Lower leg skin (tissue), 3 donors: ENCODE measurements at regions not wholly inside any gene's neighbourhood (a gene's known extent, or its start where the extent isn't known, plus 50 kb on each side); places are given as distances from the start of the nearest gene placed in this dataset.

ENCODE experiments used
- CTCF ChIP-seq, 3 donors: fragments of 450-650 bp; IDR thresholded peaks; one replicate each; pipeline ENCODE4 v1.5.1; 2016; ENCODE audit warnings: antibody characterized with exemption in 3 of 3, mild to moderate bottlenecking in 3 of 3, moderate library complexity in 2 of 3
- POLR2A ChIP-seq, 2 donors: fragments of 450-650 bp; IDR thresholded peaks; one replicate each; pipeline ENCODE4 v1.6.1; 2016 to 2017; ENCODE audit warnings: antibody characterized with exemption in 2 of 2, mild to moderate bottlenecking in 1 of 2, moderate library complexity in 1 of 2

DNA sequence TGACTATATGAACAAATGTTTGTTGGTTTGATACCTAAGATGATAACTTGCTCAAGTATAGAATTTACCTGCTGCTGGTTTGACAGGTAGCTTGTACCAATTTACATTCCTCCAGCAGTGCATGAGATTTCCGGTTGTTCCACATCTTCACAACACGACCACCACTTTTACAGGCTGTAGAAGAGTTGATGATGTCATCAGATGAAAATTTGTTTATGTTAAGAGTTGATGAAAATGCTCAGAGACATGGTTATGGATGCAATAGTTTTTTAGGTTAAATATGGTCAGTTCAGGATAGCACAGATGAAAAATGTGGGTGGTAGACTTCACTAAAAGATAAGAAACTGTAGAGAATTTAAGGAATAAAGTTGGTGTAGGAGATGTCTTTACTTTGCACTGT is 468.3 kb downstream of the PCDH18 start:
- no peak for TF ChIP-seq POLR2A (IDR thresholded peaks at IDR 0.05)
- no peak for TF ChIP-seq CTCF (IDR thresholded peaks at IDR 0.05)
